ENCODE measurements at regions not wholly inside any gene's neighbourhood (a gene's known extent, or its start where the extent isn't known, plus 50 kb on each side); places are given as distances from the start of the nearest gene placed in this dataset.

- H3K4me3 ChIP-seq (ENCODE audit: low read depth, low read length) = no peak overlapping the region
- DNase-seq (ENCODE audit: low read depth) = no peak
- TF ChIP-seq MYC (IDR thresholded peaks at IDR 0.05; ENCODE audit: low read depth, low read length) = no peak
- TF ChIP-seq CTCF (IDR thresholded peaks at IDR 0.05; ENCODE audit: low read depth, low read length) = no peak
- TF ChIP-seq POLR2A (IDR thresholded peaks at IDR 0.05; ENCODE audit: extremely low read depth, insufficient read length) = no peak
- TF ChIP-seq MAX (IDR thresholded peaks at IDR 0.05; ENCODE audit: low read depth, low read length) = no peak
Observed at GRCh38 chr9:108410161-108410560, 445.6 kb downstream of the ACTL7B start.

- H3K4me3 ChIP-seq (ENCODE audit: low read depth, low read length) = no peak overlapping the region
- TF ChIP-seq POLR2A (IDR thresholded peaks at IDR 0.05; ENCODE audit: extremely low read depth, insufficient read length) (no peak), CTCF (IDR thresholded peaks at IDR 0.05; ENCODE audit: low read depth, low read length) (no peak)
- no peak for DNase-seq (ENCODE audit: low read depth)
Observed at GRCh38 chr9:108400297-108400696, 455.5 kb downstream of the ACTL7B start.

GRCh38 chr9:108399851-108400250 lies 455.9 kb downstream of the ACTL7B start:
- TF ChIP-seq MAX (IDR thresholded peaks at IDR 0.05; ENCODE audit: low read depth, low read length) = no peak
- TF ChIP-seq POLR2A (IDR thresholded peaks at IDR 0.05; ENCODE audit: extremely low read depth, insufficient read length) = no peak
- no peak for TF ChIP-seq CTCF (IDR thresholded peaks at IDR 0.05; ENCODE audit: low read depth, low read length)
- TF ChIP-seq MYC (IDR thresholded peaks at IDR 0.05; ENCODE audit: low read depth, low read length) = no peak
- DNase-seq (ENCODE audit: low read depth) = no peak
- no peak overlapping the region for H3K4me3 ChIP-seq (ENCODE audit: low read depth, low read length)

GRCh38 chr9:108397286-108397685 lies 458.5 kb downstream of the ACTL7B start:
- H3K4me3 ChIP-seq (ENCODE audit: low read depth, low read length) = no peak overlapping the region
- no peak for DNase-seq (ENCODE audit: low read depth)
- TF ChIP-seq POLR2A (IDR thresholded peaks at IDR 0.05; ENCODE audit: extremely low read depth, insufficient read length) (no peak), CTCF (IDR thresholded peaks at IDR 0.05; ENCODE audit: low read depth, low read length) (no peak), MYC (IDR thresholded peaks at IDR 0.05; ENCODE audit: low read depth, low read length) (no peak), MAX (IDR thresholded peaks at IDR 0.05; ENCODE audit: low read depth, low read length) (no peak)

GRCh38 chr9:108396611-108397010 lies 459.2 kb downstream of the ACTL7B start:
- no peak overlapping the region for H3K4me3 ChIP-seq (ENCODE audit: low read depth, low read length)
- no peak for DNase-seq (ENCODE audit: low read depth)
- TF ChIP-seq MAX (IDR thresholded peaks at IDR 0.05; ENCODE audit: low read depth, low read length) (no peak), POLR2A (IDR thresholded peaks at IDR 0.05; ENCODE audit: extremely low read depth, insufficient read length) (no peak), MYC (IDR thresholded peaks at IDR 0.05; ENCODE audit: low read depth, low read length) (no peak), CTCF (IDR thresholded peaks at IDR 0.05; ENCODE audit: low read depth, low read length) (no peak)

GRCh38 chr9:108396193-108396592 lies 459.6 kb downstream of the ACTL7B start:
- TF ChIP-seq MAX (IDR thresholded peaks at IDR 0.05; ENCODE audit: low read depth, low read length) = no peak
- no peak for TF ChIP-seq CTCF (IDR thresholded peaks at IDR 0.05; ENCODE audit: low read depth, low read length)
- no peak for TF ChIP-seq POLR2A (IDR thresholded peaks at IDR 0.05; ENCODE audit: extremely low read depth, insufficient read length)
- TF ChIP-seq MYC (IDR thresholded peaks at IDR 0.05; ENCODE audit: low read depth, low read length) = no peak

More at GRCh38 chr9:108396193-108396592, 459.6 kb downstream of the ACTL7B start:
- DNase-seq (ENCODE audit: low read depth) = no peak
- H3K4me3 ChIP-seq (ENCODE audit: low read depth, low read length) = no peak overlapping the region
